WTC11 (cell line): ENCODE measurements at regions not wholly inside any gene's neighbourhood (a gene's known extent, or its start where the extent isn't known, plus 50 kb on each side); places are given as distances from the start of the nearest gene placed in this dataset.

Experiments used
- ATAC-seq: fragments of 200-7000 bp; cut with Tn5 transposase; 2 replicates; pipeline ENCODE4 v1.10.0; 2021; ENCODE audit warnings: mild to moderate bottlenecking, moderate library complexity
- CTCF ChIA-PET: fragments of 300-600 bp; sonication (Branson Sonifier 250); formaldehyde crosslinking; loops from one replicate; lab custom pipeline; 2021; ENCODE audit warnings: antibody characterized with exemption; lab: Charles Lee
- POLR2A ChIA-PET: fragments of 350-600 bp; sonication (Branson Sonifier 250); formaldehyde crosslinking; loops from one replicate; lab custom pipeline; 2021; ENCODE audit warnings: antibody characterized with exemption; lab: Charles Lee
- DNase-seq: peaks from one replicate; pipeline ENCODE4 v3.0.0; 2021; ENCODE audit warnings: low spot score
- H3K27ac Mint-ChIP-seq: 2 replicates; pipeline ENCODE4 v1.8.0; 2021; ENCODE audit warnings: mixed read lengths
- H3K27me3 Mint-ChIP-seq: 2 replicates; pipeline ENCODE4 v1.8.0; 2021; ENCODE audit warnings: low read depth, mild to moderate bottlenecking, moderate library complexity, mixed read lengths
- H3K36me3 Mint-ChIP-seq: 2 replicates; pipeline ENCODE4 v1.8.0; 2021; ENCODE audit warnings: mixed read lengths
- H3K4me1 Mint-ChIP-seq: 2 replicates; pipeline ENCODE4 v1.8.0; 2022; ENCODE audit warnings: mixed read lengths
- H3K4me3 Mint-ChIP-seq: 2 replicates; pipeline ENCODE4 v1.8.0; 2021; ENCODE audit warnings: mild to moderate bottlenecking, moderate library complexity, mixed read lengths
- H3K9me3 Mint-ChIP-seq: 2 replicates; pipeline ENCODE4 v1.8.0; 2021; ENCODE audit warnings: mixed read lengths
- AFF4 ChIP-seq: sonication (generic); formaldehyde crosslinking; IDR thresholded peaks from 2 replicates; pipeline ENCODE4 v1.8.1; 2023; ENCODE audit warnings: mild to moderate bottlenecking, missing genetic modification reagents, borderline replicate concordance
- ATF1 ChIP-seq: sonication (generic); formaldehyde crosslinking; IDR thresholded peaks from 2 replicates; pipeline ENCODE4 v1.8.1; 2023; ENCODE audit warnings: mild to moderate bottlenecking, moderate library complexity, missing genetic modification reagents
- ATF2 ChIP-seq: sonication (generic); formaldehyde crosslinking; IDR thresholded peaks from 2 replicates; pipeline ENCODE4 v1.8.1; 2022; ENCODE audit warnings: low read depth, missing genetic modification reagents, borderline replicate concordance
- CDX4 ChIP-seq: fragments of 250-450 bp; sonication (Bioruptor Pico); IDR thresholded peaks from 2 replicates; pipeline ENCODE4 v1.9.0; 2021; ENCODE audit warnings: moderate library complexity, mild to moderate bottlenecking, inconsistent platforms, borderline replicate concordance
- EMX1 ChIP-seq: fragments of 250-450 bp; sonication (Bioruptor Pico); IDR thresholded peaks from 2 replicates; pipeline ENCODE4 v1.8.0; 2021; ENCODE audit warnings: mild to moderate bottlenecking
- ETV6 ChIP-seq: sonication (generic); formaldehyde crosslinking; IDR thresholded peaks from 2 replicates; pipeline ENCODE4 v1.8.1; 2022; ENCODE audit warnings: mild to moderate bottlenecking, missing genetic modification reagents
- IRF2 ChIP-seq: sonication (generic); formaldehyde crosslinking; IDR thresholded peaks from 2 replicates; pipeline ENCODE4 v1.8.0; 2022; ENCODE audit warnings: low read depth, missing genetic modification reagents, borderline replicate concordance
- JUN ChIP-seq: sonication (generic); formaldehyde crosslinking; IDR thresholded peaks from 2 replicates; pipeline ENCODE4 v1.8.0; 2023; ENCODE audit warnings: mild to moderate bottlenecking, missing genetic modification reagents
- MAX ChIP-seq: sonication (generic); formaldehyde crosslinking; IDR thresholded peaks from 2 replicates; pipeline ENCODE4 v1.8.0; 2022; ENCODE audit warnings: mild to moderate bottlenecking, missing genetic modification reagents
- MLX ChIP-seq: sonication (generic); formaldehyde crosslinking; IDR thresholded peaks from 2 replicates; pipeline ENCODE4 v1.8.1; 2023; ENCODE audit warnings: mild to moderate bottlenecking, missing genetic modification reagents, moderate library complexity
- MXD4 ChIP-seq: fragments of 250-450 bp; sonication (Bioruptor Pico); IDR thresholded peaks from 2 replicates; pipeline ENCODE4 v1.8.0; 2021; ENCODE audit warnings: mild to moderate bottlenecking, moderate library complexity, borderline replicate concordance
- OVOL2 ChIP-seq: fragments of 250-450 bp; sonication (Bioruptor Pico); IDR thresholded peaks from 2 replicates; pipeline ENCODE4 v1.9.0; 2021; ENCODE audit warnings: mild to moderate bottlenecking, borderline replicate concordance
- RORB ChIP-seq: fragments of 250-450 bp; sonication (Bioruptor Pico); IDR thresholded peaks from 2 replicates; pipeline ENCODE4 v1.9.0; 2021; ENCODE audit warnings: mild to moderate bottlenecking
- TEAD4 ChIP-seq: sonication (generic); formaldehyde crosslinking; IDR thresholded peaks from 2 replicates; pipeline ENCODE4 v1.8.0; 2022; ENCODE audit warnings: mild to moderate bottlenecking, missing genetic modification reagents
- TP53 ChIP-seq: sonication (generic); formaldehyde crosslinking; IDR thresholded peaks from 2 replicates; pipeline ENCODE4 v1.8.1; 2023; ENCODE audit warnings: mild to moderate bottlenecking, missing genetic modification reagents
- ZBTB43 ChIP-seq: sonication (generic); formaldehyde crosslinking; IDR thresholded peaks from 2 replicates; pipeline ENCODE4 v1.8.1; 2023; ENCODE audit warnings: mild to moderate bottlenecking, missing genetic modification reagents
- ZMAT4 ChIP-seq: fragments of 250-450 bp; sonication (Bioruptor Pico); IDR thresholded peaks from 2 replicates; pipeline ENCODE4 v1.9.0; 2021; ENCODE audit warnings: mild to moderate bottlenecking
- ZNF281 ChIP-seq: sonication (generic); formaldehyde crosslinking; IDR thresholded peaks from 2 replicates; pipeline ENCODE4 v1.8.0; 2023; ENCODE audit warnings: mild to moderate bottlenecking, missing genetic modification reagents
- ZNF423 ChIP-seq: fragments of 250-450 bp; sonication (Bioruptor Pico); IDR thresholded peaks from 2 replicates; pipeline ENCODE4 v2.1.2; 2022; ENCODE audit warnings: mild to moderate bottlenecking, moderate library complexity
- ZNF512 ChIP-seq: sonication (generic); formaldehyde crosslinking; IDR thresholded peaks from 2 replicates; pipeline ENCODE4 v1.8.1; 2022; ENCODE audit warnings: missing genetic modification reagents, borderline replicate concordance

GRCh38 chr3:15924914-15925313 lies 127.1 kb upstream of the ANKRD28 start:
- Mint-ChIP-seq H3K27ac (no peak overlapping the region), H3K4me3 (no peak overlapping the region), H3K36me3 (no peaks in the 10 kb centered on the region), H3K27me3 (no peaks in the 10 kb centered on the region; the same call in 1 of the 2 replicates), H3K9me3 (no peaks in the 10 kb centered on the region), H3K4me1 (no peaks in the 10 kb centered on the region)
- POLR2A ChIA-PET = no interaction called here
- CTCF ChIA-PET = no interaction called here
- TF ChIP-seq TP53 (no peak), CDX4 (CRISPR knock-in tag) (no peak), RORB (CRISPR knock-in tag) (no peak), MLX (no peak), ETV6 (CRISPR knock-in tag) (no peak), MXD4 (CRISPR knock-in tag) (no peak), TEAD4 (CRISPR knock-in tag) (no peak), MAX (CRISPR knock-in tag) (no peak), JUN (CRISPR knock-in tag) (no peak)
- DNase-seq = no peak
- no peak for ATAC-seq

GRCh38 chr3:15926871-15927270 lies 129.1 kb upstream of the ANKRD28 start:
- no peaks in the 10 kb centered on the region for H3K9me3 Mint-ChIP-seq
- no peaks in the 10 kb centered on the region; the same call in 1 of the 2 replicates for H3K27me3 Mint-ChIP-seq
- ChIA-PET CTCF (no interaction called here), POLR2A (no interaction called here)
- no peaks in the 10 kb centered on the region for H3K36me3 Mint-ChIP-seq
- H3K4me1 Mint-ChIP-seq = no peaks in the 10 kb centered on the region
- H3K27ac Mint-ChIP-seq = no peak overlapping the region
- DNase-seq (no peak), ATAC-seq (no peak)
- no peak overlapping the region for H3K4me3 Mint-ChIP-seq
- TF ChIP-seq CDX4 (CRISPR knock-in tag) (no peak), TP53 (no peak), ZNF423 (CRISPR knock-in tag) (no peak), ZBTB43 (CRISPR knock-in tag) (no peak), MLX (no peak), ATF1 (CRISPR knock-in tag) (no peak), ZMAT4 (CRISPR knock-in tag) (no peak), ZNF281 (CRISPR knock-in tag) (no peak), ATF2 (no peak), IRF2 (no peak), ZNF512 (CRISPR knock-in tag) (no peak), EMX1 (CRISPR knock-in tag) (no peak), JUN (CRISPR knock-in tag) (no peak), OVOL2 (CRISPR knock-in tag) (no peak), AFF4 (CRISPR knock-in tag) (no peak)
